ENCODE measurements at regions not wholly inside any gene's neighbourhood (a gene's known extent, or its start where the extent isn't known, plus 50 kb on each side); places are given as distances from the start of the nearest gene placed in this dataset.

DNA sequence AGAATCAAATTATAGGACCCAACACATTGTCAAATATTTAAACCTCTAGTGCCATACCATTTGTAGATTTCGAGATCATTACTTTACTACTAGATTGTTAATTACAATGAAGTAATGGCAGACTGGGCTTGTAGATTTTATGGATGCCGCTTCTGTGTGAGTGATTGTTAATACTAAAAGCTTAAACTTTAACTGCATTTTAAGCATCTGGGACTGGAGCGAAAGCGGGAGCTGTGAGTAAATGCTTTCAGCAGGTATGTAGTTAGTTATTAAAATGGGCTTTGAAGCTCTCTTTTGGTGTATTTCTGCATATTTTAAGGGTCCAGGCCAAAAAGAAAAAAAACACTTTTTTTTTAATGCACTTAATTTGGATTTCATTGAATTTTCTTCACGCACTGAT lies 519.3 kb downstream of the MED13L start:
- no peak for DNase-seq

- no peak for DNase-seq
Measured at GRCh38 chr12:115756804-115757203, 520.7 kb downstream of the MED13L start.

DNA sequence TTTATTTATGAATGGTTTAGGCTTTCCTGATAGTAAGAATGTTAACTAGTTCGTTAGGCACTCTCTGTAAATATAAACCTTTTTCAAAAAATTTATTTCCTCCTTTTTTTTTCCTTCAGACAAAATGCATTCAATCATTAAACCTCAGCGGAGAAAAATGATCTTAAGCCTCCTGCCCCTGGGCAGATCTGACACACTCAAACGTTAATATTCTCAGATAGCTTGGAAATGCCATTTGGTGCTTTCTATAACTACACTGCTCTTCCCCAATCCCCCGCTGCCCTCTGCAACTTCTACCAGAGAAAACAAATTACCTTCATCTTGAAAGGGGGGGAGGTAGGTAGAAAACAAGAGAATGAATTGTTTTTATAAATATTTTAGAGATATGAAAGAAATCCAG lies 521.2 kb downstream of the MED13L start:
- no peak for DNase-seq

DNA sequence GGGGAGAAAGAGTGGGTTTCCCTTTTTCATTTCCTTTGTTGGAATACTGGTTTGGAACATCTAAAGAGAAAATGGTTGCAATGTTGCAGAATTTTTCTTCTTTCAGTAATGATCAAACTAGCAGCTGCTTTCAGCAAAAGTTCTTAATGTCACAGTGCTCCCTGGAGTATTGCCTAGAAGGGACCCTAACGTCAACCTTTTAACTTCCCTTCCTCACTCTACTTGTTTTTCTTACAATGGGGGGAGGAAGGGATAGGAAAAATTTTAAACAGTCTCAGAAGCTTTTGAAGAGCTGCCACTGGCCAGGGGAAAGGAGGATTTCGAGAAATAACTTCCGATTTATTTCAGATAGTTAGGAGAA lies 521.8 kb downstream of the MED13L start:
- DNase-seq = no peak

- DNase-seq = no peak
Measured at GRCh38 chr12:115755061-115755724, 522.3 kb downstream of the MED13L start.

- peak; percentile 43 for DNase-seq
Measured at GRCh38 chr12:115752913-115753726, 524.4 kb downstream of the MED13L start.

DNA sequence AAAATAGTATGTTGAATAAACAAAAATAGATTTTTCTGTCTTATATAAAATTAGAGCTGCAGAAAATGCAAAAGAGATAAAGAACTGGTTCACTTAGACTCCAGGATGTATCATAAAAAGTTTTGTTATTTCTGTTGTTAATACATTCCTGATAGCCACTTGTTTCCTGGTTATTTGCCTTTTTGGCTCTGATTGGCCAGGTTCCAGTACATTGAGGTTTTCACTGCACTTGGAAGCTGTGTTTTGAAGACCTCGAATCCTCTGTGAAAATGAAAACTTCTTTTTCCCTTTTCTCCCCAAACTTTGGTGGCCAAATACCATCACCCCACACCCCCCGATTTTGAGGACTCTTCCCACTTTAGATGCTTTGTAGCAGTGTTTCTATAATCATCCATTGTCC lies 525.3 kb downstream of the MED13L start:
- DNase-seq = no peak

- no peak for DNase-seq
Measured at GRCh38 chr12:115750340-115750739, 527.2 kb downstream of the MED13L start.

- DNase-seq = no peak
Measured at GRCh38 chr12:115749071-115749841, 528.2 kb downstream of the MED13L start.

- no peak for DNase-seq
Measured at GRCh38 chr12:115740586-115741155, 536.8 kb downstream of the MED13L start.

DNA sequence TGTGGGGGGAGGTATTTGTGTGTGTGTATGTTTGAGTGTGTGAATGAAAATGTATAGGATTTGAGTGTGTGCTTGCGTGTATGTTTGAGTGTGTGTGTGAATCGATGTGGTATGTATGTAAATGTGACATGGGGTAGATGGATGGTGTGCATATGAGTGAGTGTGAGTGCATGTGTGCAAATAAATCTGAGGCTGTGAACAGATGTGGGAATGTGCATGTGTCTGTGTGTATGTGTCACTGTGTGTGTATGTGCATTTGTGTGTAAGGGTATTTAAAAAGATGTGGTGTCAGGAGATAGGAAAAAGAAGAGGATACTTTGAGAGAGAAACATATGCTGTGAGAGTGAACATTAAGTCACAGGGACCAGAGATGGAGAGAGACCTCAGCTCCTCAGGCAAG lies 539.6 kb downstream of the MED13L start:
- DNase-seq = no peak

DNA sequence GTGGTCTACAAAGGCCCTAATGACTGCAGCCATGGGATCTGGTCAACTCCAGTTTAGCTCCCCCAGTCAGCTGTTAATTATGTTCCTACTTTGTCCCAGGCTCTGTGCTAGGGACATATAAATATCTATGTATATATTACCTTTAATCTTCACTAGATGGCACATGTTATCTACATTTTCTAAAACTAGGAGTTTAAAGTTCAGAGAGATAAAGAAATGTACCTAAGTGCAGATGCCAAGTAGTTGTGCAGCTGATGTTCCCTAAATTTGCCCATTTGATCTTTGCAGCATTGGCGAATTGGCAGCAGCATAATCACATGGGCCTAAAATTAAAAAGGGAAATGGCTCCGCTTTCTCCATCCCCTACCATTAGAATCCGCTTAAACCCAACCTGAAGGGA lies 541.1 kb downstream of the MED13L start:
- no peak for DNase-seq

DNA sequence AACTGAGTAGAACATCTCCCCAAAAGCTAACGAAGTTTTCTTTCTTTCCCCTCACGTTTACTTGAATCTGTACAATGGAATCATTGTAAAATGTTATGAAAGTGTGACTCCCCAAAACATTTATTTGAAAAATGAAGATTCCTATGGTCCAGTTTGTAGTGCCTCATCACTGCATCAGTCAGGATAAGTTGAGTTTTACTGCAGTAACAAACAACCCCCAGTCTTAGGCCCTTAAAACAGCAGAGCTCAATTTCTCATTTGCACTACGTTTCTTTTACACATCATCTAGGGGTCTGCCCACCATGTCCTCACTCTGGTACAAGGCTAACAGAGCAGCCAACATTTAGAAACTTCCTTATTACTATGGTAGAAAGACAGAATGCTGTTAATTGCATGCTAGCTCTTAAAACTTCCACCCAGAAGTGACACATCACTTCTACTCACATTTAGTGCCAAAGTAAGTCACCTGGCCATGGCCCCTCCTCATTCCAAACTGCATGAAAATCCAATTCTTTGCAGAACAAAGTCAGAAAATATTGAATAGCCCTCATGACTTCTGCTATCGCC lies 546.4 kb downstream of the MED13L start:
- no peak for DNase-seq

- no peak for DNase-seq
Measured at GRCh38 chr12:115726691-115727090, 550.8 kb downstream of the MED13L start.

GRCh38 chr12:115722181-115722580 lies 555.3 kb downstream of the MED13L start:
- no peak for DNase-seq

GRCh38 chr12:115716551-115716950 lies 560.9 kb downstream of the MED13L start:
- DNase-seq = no peak

DNA sequence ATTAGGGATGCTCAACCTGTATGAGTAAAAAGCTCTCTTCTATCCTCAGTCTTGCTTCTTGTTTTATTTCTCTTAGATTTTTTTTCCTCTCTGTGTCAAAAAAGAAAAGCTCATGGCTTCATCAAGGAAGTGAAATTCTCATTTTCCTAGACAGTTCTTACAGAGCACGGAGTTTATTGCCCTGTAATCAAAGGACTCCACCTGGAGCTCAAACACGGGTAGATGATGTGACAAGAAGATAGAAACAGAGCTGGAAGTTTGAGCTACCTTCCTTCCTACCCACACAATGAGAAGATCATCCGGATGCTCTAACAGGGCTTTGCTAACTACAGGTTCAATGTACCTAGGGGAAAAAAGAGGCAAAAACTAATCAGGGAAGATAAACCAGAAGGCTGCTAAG lies 564.8 kb downstream of the MED13L start:
- no peak for DNase-seq

DNA sequence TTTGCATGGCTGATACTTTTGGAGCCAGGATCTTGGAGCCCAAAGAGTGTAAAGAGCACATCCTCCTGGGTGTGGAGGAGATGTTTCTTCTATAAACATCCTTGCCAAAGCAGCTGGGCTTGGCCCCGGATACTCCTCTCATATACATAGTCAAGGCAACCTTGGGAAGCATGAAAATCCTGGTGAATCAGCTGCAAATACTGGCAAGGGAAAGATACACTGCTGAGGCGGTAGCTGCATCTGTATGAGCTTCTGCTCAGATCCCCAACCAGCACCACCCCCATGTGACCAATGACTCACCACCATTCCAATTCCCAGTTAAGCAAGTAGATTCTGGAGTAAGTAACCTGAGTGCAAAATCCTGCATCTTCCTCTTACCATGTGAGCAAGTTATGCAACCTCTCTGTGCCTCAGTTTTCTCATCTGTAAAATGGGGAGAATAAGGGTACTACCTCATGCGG lies 567.4 kb downstream of the MED13L start:
- no peak for DNase-seq

GRCh38 chr12:115709540-115710011 lies 567.9 kb downstream of the MED13L start:
- DNase-seq = no peak

DNA sequence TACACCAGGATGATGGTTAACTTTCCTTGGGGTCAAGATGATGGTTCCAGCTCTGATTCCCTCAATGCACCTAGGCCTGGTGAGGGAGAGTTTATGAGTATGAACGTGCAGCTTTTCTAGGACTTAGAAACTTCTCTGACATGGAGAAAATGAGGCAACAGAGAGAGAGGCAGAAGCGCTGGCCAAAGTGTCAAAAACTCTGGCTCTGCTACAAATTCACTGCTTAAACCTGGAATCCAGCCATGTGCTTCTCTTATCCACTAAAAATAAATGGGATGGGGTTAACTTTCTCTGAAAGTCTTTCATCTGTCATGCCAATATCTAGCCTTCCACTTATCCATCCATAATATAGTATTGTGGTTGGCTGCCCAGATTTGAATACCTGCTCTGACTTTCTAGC lies 568.7 kb downstream of the MED13L start:
- DNase-seq = no peak

GRCh38 chr12:115700896-115701465 lies 576.5 kb downstream of the MED13L start:
- no peak for DNase-seq

DNA sequence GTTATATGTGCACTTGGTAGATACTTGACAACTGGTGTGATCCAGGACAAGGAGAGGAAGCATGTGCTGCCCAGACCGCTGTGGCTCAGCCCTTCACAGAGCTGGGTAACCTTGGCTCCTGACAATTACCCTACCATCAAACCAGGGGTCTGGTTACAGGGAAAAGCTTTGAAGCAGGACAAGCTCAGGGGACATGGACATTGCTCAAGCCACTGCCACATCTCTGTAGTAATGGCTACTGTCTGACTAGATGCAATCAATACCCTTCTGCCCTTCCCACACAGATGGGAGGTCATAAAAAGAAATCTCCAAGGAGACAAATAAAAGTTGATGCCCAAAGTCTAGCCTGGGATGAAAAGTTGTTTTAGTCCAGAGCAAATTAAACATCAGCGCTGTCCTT lies 577.4 kb downstream of the MED13L start:
- no peak for DNase-seq

GRCh38 chr12:115698257-115698656 lies 579.2 kb downstream of the MED13L start:
- no peak for DNase-seq
